Neural progenitor cell (in vitro differentiated cells): ENCODE measurements at regions not wholly inside any gene's neighbourhood (a gene's known extent, or its start where the extent isn't known, plus 50 kb on each side); places are given as distances from the start of the nearest gene placed in this dataset.

ENCODE experiments used
- DNase-seq: peaks from one replicate; pipeline ENCODE4 v3.0.0-alpha.2; 2016; ENCODE audit warnings: low spot score
- H2AFZ ChIP-seq: fragments of 200-600 bp; sonication (generic); replicated peaks from 2 replicates; pipeline ENCODE4 v1.6.1; 2016; ENCODE audit warnings: antibody characterized with exemption
- H3F3A ChIP-seq: fragments of 200-600 bp; sonication (generic); 2 replicates; pipeline ENCODE4 v1.6.1; 2016; ENCODE audit warnings: antibody characterized with exemption, low read depth
- H3K27ac ChIP-seq: fragments of 200-600 bp; sonication (generic); 2 replicates; pipeline ENCODE4 v1.5.1; 2016; ENCODE audit warnings: mild to moderate bottlenecking
- H3K27me3 ChIP-seq: fragments of 200-600 bp; sonication (generic); 2 replicates; pipeline ENCODE4 v1.6.1; 2016; ENCODE audit warnings: mild to moderate bottlenecking, moderate library complexity
- H3K36me3 ChIP-seq: fragments of 200-600 bp; sonication (generic); 2 replicates; pipeline ENCODE4 v1.5.1; 2016
- H3K4me1 ChIP-seq: fragments of 200-600 bp; sonication (generic); 2 replicates; pipeline ENCODE4 v1.6.1; 2016; ENCODE audit warnings: mixed run types
- H3K4me2 ChIP-seq: fragments of 200-600 bp; sonication (generic); 2 replicates; pipeline ENCODE4 v1.6.1; 2016
- H3K4me3 ChIP-seq: fragments of 200-600 bp; sonication (generic); 2 replicates; pipeline ENCODE4 v1.5.1; 2016
- H3K79me2 ChIP-seq: fragments of 200-600 bp; sonication (generic); 2 replicates; pipeline ENCODE4 v1.6.1; 2016; ENCODE audit warnings: low read depth
- H3K9ac ChIP-seq: fragments of 200-600 bp; sonication (generic); 2 replicates; pipeline ENCODE4 v1.6.1; 2016
- H3K9me3 ChIP-seq: fragments of 200-600 bp; sonication (generic); 2 replicates; pipeline ENCODE4 v1.5.1; 2016; ENCODE audit warnings: low read depth
- H4K20me1 ChIP-seq: fragments of 200-600 bp; sonication (generic); 2 replicates; pipeline ENCODE4 v1.6.1; 2016; ENCODE audit warnings: low read depth
- H3K27ac Mint-ChIP-seq: 3 replicates; pipeline ENCODE4 v1.8.0; 2021; ENCODE audit warnings: mixed read lengths
- H3K27me3 Mint-ChIP-seq: 2 replicates; pipeline ENCODE4 v1.8.0; 2022; ENCODE audit warnings: low read depth, mild to moderate bottlenecking, inconsistent platforms, moderate library complexity, mixed read lengths; ENCODE audit not compliant: insufficient read depth
- H3K36me3 Mint-ChIP-seq: 3 replicates; pipeline ENCODE4 v1.8.0; 2021; ENCODE audit warnings: mixed read lengths
- H3K4me1 Mint-ChIP-seq: 3 replicates; pipeline ENCODE4 v1.8.0; 2021; ENCODE audit warnings: mixed read lengths
- H3K4me3 Mint-ChIP-seq: 3 replicates; pipeline ENCODE4 v1.8.0; 2021; ENCODE audit warnings: mild to moderate bottlenecking, moderate library complexity, mixed read lengths
- H3K9me3 Mint-ChIP-seq: 3 replicates; pipeline ENCODE4 v1.8.0; 2020; ENCODE audit warnings: mixed read lengths
- EZH2 ChIP-seq: fragments of 200-600 bp; sonication (generic); IDR thresholded peaks from 2 replicates; pipeline ENCODE4 v1.6.1; 2017; ENCODE audit warnings: antibody characterized with exemption, mild to moderate bottlenecking, moderate library complexity
- EZH2phosphoT487 ChIP-seq: fragments of 200-600 bp; sonication (generic); IDR thresholded peaks from 2 replicates; pipeline ENCODE4 v1.6.1; 2017; ENCODE audit warnings: antibody characterized with exemption
- TF ChIP-seq, protein P1 (sequence below): fragments of 200-600 bp; sonication (generic); IDR thresholded peaks from 2 replicates; pipeline ENCODE4 v1.5.1; 2017; ENCODE audit warnings: antibody characterized with exemption, mild to moderate bottlenecking

DNA sequence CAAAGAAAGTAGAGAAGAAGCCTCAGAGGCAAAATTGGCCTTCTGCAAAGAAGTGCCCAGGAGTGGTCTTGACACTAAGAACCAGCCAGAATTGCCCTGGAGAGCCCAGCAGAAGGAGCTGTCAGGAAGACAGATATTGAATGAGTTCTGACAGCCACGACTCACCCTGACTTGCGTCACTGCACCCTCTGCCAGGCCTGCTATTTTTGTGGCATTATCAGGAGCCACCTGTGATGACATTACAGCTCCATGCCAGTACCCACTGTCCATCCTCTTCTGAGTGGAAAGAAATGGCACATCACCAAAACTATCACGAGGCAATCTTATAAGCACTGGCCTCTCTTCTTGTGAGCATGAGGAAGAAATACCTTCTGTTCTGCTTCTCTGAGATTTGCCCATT is 67.7 kb downstream of the SMIM20 start:
- H3K4me3 ChIP-seq = no peak overlapping the region
- H3K4me3 Mint-ChIP-seq = no peak overlapping the region
- H3K27me3 ChIP-seq = no peaks in the 10 kb centered on the region
- H3K36me3 Mint-ChIP-seq = no peaks in the 10 kb centered on the region
- no peak overlapping the region for H3K9ac ChIP-seq
- no peaks in the 10 kb centered on the region for H3K79me2 ChIP-seq
- peaks cover 3% of the 10 kb centered on the region for H3K27me3 Mint-ChIP-seq
- no peak for DNase-seq
- no peaks in the 10 kb centered on the region for H3K9me3 ChIP-seq
- H3F3A ChIP-seq = peaks cover 16% of the 10 kb centered on the region
- H3K27ac ChIP-seq = no peak overlapping the region
- H3K4me1 ChIP-seq = peaks cover 12% of the 10 kb centered on the region
- H3K36me3 ChIP-seq = no peaks in the 10 kb centered on the region
- TF ChIP-seq EZH2phosphoT487 = no peak
- TF ChIP-seq, protein P1, sequence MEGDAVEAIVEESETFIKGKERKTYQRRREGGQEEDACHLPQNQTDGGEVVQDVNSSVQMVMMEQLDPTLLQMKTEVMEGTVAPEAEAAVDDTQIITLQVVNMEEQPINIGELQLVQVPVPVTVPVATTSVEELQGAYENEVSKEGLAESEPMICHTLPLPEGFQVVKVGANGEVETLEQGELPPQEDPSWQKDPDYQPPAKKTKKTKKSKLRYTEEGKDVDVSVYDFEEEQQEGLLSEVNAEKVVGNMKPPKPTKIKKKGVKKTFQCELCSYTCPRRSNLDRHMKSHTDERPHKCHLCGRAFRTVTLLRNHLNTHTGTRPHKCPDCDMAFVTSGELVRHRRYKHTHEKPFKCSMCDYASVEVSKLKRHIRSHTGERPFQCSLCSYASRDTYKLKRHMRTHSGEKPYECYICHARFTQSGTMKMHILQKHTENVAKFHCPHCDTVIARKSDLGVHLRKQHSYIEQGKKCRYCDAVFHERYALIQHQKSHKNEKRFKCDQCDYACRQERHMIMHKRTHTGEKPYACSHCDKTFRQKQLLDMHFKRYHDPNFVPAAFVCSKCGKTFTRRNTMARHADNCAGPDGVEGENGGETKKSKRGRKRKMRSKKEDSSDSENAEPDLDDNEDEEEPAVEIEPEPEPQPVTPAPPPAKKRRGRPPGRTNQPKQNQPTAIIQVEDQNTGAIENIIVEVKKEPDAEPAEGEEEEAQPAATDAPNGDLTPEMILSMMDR = no peak
- no peak for TF ChIP-seq EZH2
- H4K20me1 ChIP-seq = no peaks in the 10 kb centered on the region
- no peak overlapping the region for H3K27ac Mint-ChIP-seq
- H3K9me3 Mint-ChIP-seq = peaks cover 2% of the 10 kb centered on the region
- H3K4me1 Mint-ChIP-seq = peaks cover 24% of the 10 kb centered on the region
- H3K4me2 ChIP-seq = no peak overlapping the region
- no peak overlapping the region for H2AFZ ChIP-seq

DNA sequence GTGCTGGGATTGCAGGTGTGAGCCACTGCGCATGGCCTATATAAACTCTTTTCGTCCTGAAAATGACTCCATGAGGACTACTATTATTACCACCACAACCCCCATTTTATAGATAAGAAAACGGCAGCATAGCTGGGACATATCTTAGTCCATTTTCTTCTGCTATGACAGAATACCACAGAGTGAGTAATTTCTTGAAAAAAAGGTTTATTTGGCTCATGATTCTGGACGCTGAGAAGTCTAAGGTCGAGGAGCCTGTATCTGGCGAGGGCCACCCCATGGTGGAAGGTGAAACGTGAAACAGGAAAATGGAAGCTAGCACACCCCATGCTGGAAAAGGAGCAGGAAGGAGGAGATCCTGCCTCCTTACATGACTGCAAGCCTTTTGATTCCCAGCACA is 68.9 kb downstream of the SMIM20 start:
- Histone ChIP-seq H3K9ac (no peak overlapping the region), H3K79me2 (no peaks in the 10 kb centered on the region), H2AFZ (no peak overlapping the region), H3K4me1 (peaks cover 20% of the 10 kb centered on the region), H3F3A (peaks cover 7% of the 10 kb centered on the region), H3K9me3 (no peaks in the 10 kb centered on the region), H3K27ac (no peak overlapping the region), H3K36me3 (no peaks in the 10 kb centered on the region), H3K4me3 (no peak overlapping the region), H4K20me1 (no peaks in the 10 kb centered on the region), H3K4me2 (no peak overlapping the region), H3K27me3 (no peaks in the 10 kb centered on the region)
- no peaks in the 10 kb centered on the region for H3K9me3 Mint-ChIP-seq
- peaks cover 27% of the 10 kb centered on the region for H3K4me1 Mint-ChIP-seq
- TF ChIP-seq EZH2 (no peak), EZH2phosphoT487 (no peak)
- TF ChIP-seq, protein P1 = no peak
- peaks cover 3% of the 10 kb centered on the region for H3K27me3 Mint-ChIP-seq
- DNase-seq = no peak
- H3K36me3 Mint-ChIP-seq = no peaks in the 10 kb centered on the region
- H3K4me3 Mint-ChIP-seq = no peak overlapping the region
- H3K27ac Mint-ChIP-seq = no peak overlapping the region

DNA sequence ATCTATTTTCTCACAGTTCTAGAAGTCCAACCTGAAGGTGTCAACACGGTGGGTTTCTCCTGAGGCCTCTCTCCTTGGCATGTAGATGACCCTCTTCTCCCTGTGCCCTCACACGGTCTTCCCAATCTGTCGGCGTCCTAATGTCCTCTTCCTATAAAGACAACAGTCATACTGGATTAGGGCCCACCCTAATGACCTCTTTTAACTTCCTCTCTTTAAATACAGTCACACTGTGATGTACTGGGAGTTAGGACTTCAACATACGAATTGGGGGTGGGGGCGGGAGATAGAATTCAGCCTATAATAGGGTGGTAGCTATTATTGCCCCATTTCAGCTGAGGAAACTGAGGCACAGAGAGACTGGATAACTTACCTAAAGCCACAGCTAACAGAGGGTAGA is 70.2 kb downstream of the SMIM20 start:
- H3K4me1 ChIP-seq = peaks cover 15% of the 10 kb centered on the region
- H3K36me3 ChIP-seq = no peaks in the 10 kb centered on the region
- H3K4me2 ChIP-seq = no peak overlapping the region
- no peak overlapping the region for H3K4me3 ChIP-seq
- no peak for DNase-seq
- no peaks in the 10 kb centered on the region for H3K36me3 Mint-ChIP-seq
- no peak overlapping the region for H3K27ac Mint-ChIP-seq
- no peaks in the 10 kb centered on the region for H4K20me1 ChIP-seq
- no peaks in the 10 kb centered on the region for H3F3A ChIP-seq
- H3K4me3 Mint-ChIP-seq = no peak overlapping the region
- H3K27me3 Mint-ChIP-seq = peaks cover 3% of the 10 kb centered on the region
- H3K9me3 ChIP-seq = no peaks in the 10 kb centered on the region
- H3K9me3 Mint-ChIP-seq = peaks cover 3% of the 10 kb centered on the region
- H3K79me2 ChIP-seq = no peaks in the 10 kb centered on the region
- no peak overlapping the region for H3K9ac ChIP-seq
- no peak overlapping the region for H3K27ac ChIP-seq
- H3K27me3 ChIP-seq = no peaks in the 10 kb centered on the region
- H3K4me1 Mint-ChIP-seq = peaks cover 27% of the 10 kb centered on the region
- no peak overlapping the region for H2AFZ ChIP-seq
- TF ChIP-seq, protein P1 = no peak
- TF ChIP-seq EZH2 = no peak
- TF ChIP-seq EZH2phosphoT487 = no peak

DNA sequence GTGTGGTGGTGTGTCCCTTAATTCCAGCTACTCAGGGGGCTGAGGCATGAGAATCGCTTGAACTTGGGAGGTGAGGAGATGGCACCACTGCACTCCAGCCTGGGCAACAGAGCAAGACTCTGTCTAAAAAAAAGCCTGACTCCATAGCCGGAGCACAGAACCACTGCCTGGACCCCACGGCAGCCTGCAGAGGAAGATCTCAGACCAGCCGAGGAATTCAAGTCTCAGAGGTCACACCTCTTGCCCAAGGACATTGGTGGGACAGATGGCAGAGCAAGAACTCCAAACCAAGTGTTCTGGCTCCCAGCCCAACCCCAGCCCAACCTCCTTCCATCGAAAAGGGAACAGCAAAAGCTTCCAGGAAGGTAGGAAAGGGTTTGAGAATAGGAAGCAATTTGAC is 70.8 kb downstream of the SMIM20 start:
- H3F3A ChIP-seq = no peaks in the 10 kb centered on the region
- Mint-ChIP-seq H3K9me3 (peaks cover 3% of the 10 kb centered on the region), H3K27ac (no peak overlapping the region), H3K4me1 (peaks cover 27% of the 10 kb centered on the region), H3K36me3 (no peaks in the 10 kb centered on the region), H3K27me3 (peaks cover 3% of the 10 kb centered on the region), H3K4me3 (no peak overlapping the region)
- no peak for DNase-seq
- no peak overlapping the region for H3K9ac ChIP-seq
- no peaks in the 10 kb centered on the region for H3K36me3 ChIP-seq
- peaks cover 15% of the 10 kb centered on the region for H3K4me1 ChIP-seq
- TF ChIP-seq, protein P1 = no peak
- TF ChIP-seq EZH2phosphoT487 = no peak
- TF ChIP-seq EZH2 = no peak
- H3K4me2 ChIP-seq = no peak overlapping the region
- no peak overlapping the region for H3K4me3 ChIP-seq
- H2AFZ ChIP-seq = no peak overlapping the region
- no peak overlapping the region for H3K27ac ChIP-seq
- H4K20me1 ChIP-seq = no peaks in the 10 kb centered on the region
- H3K79me2 ChIP-seq = no peaks in the 10 kb centered on the region
- H3K9me3 ChIP-seq = no peaks in the 10 kb centered on the region
- no peaks in the 10 kb centered on the region for H3K27me3 ChIP-seq
